Endothelial cell of umbilical vein (primary cell): ENCODE measurements at regions not wholly inside any gene's neighbourhood (a gene's known extent, or its start where the extent isn't known, plus 50 kb on each side); places are given as distances from the start of the nearest gene placed in this dataset.

Source experiments
- BruUV-seq: library from RNA; stranded (reverse); fragments of 400-500 nt; replicated peaks from 2 replicates; lab custom pipeline; 2021; lab: Mats Ljungman, UMichigan
- CTCF ChIA-PET: fragments of 300-600, 350-600 bp; sonication (Branson Sonifier 250); formaldehyde crosslinking; loops from one replicate; lab custom pipeline; 2021; ENCODE audit warnings: antibody characterized with exemption, inconsistent platforms; lab: Charles Lee
- POLR2A ChIA-PET: fragments of 300-600, 350-600 bp; sonication (Branson Sonifier 250); formaldehyde crosslinking; loops from one replicate; lab custom pipeline; 2021; ENCODE audit warnings: antibody characterized with exemption, inconsistent platforms; lab: Charles Lee
- DNase-seq: peaks from one replicate; pipeline ENCODE4 v3.0.0-alpha.2; 2011; ENCODE audit warnings: low read depth, low spot score
- FAIRE-seq: peaks from 2 replicates; lab custom pipeline; 2011; peaks lifted over from hg19 to GRCh38; lab: Jason Lieb, UNC
- H2AFZ ChIP-seq: 2 replicates; pipeline ENCODE4 v1.6.0; 2012; ENCODE audit warnings: low read depth, low read length, control low read depth, inconsistent platforms
- H3K27ac ChIP-seq: 2 replicates; pipeline ENCODE4 v1.5.1; 2011; ENCODE audit warnings: low read depth, mild to moderate bottlenecking, control low read depth, low read length, moderate library complexity; ENCODE audit not compliant: insufficient read depth
- H3K27me3 ChIP-seq, 2 experiments: 2 replicates each; pipeline versions ENCODE4 v1.6.0 to v1.6.1; 2011; ENCODE audit warnings: low read length in 2 of 2, mixed read lengths in 1 of 2; ENCODE audit not compliant: control insufficient read depth in 2 of 2, insufficient read depth in 2 of 2
- H3K36me3 ChIP-seq, 2 experiments: 2 replicates in 1 of 2; 3 replicates in 1 of 2; pipeline ENCODE4 v1.5.1; 2011; ENCODE audit warnings: low read length in 2 of 2, mild to moderate bottlenecking in 1 of 2, moderate library complexity in 1 of 2; ENCODE audit not compliant: control insufficient read depth in 2 of 2, insufficient read depth in 2 of 2; ENCODE audit errors: extremely low read depth in 1 of 2
- H3K4me1 ChIP-seq: 3 replicates; pipeline ENCODE4 v1.5.1; 2011; ENCODE audit warnings: mild to moderate bottlenecking, low read length; ENCODE audit not compliant: control insufficient read depth, insufficient read depth; ENCODE audit errors: extremely low read depth
- H3K4me2 ChIP-seq: 2 replicates; pipeline ENCODE4 v1.6.1; 2011; ENCODE audit warnings: low read length, control low read depth, mixed read lengths; ENCODE audit not compliant: insufficient read depth
- H3K4me3 ChIP-seq, 3 experiments: fragments of 200-600 bp in 1 of 3; sonication (generic), shearing (Covaris generic) in 1 of 3; replicated peaks in 1 of 3; 2 replicates each; pipeline ENCODE4 v1.5.1; 2011 to 2016; ENCODE audit warnings: control low read depth in 3 of 3, low read length in 3 of 3, mild to moderate bottlenecking in 2 of 3, inconsistent platforms in 1 of 3, low read depth in 1 of 3, moderate library complexity in 1 of 3; ENCODE audit not compliant: insufficient read depth in 1 of 3
- H3K79me2 ChIP-seq: 2 replicates; pipeline ENCODE4 v1.6.0; 2012; ENCODE audit warnings: low read length, inconsistent platforms; ENCODE audit not compliant: control insufficient read depth, insufficient read depth
- H3K9ac ChIP-seq: replicated peaks from 2 replicates; pipeline ENCODE3; 2011; ENCODE audit warnings: low read length, control low read depth; ENCODE audit not compliant: insufficient read depth; ENCODE audit errors: extremely low read depth
- H3K9me1 ChIP-seq: replicated peaks from 3 replicates; pipeline ENCODE4 v1.6.0; 2011; ENCODE audit warnings: mild to moderate bottlenecking, low read length; ENCODE audit not compliant: control insufficient read depth, insufficient read depth; ENCODE audit errors: extremely low read depth
- H3K9me3 ChIP-seq: replicated peaks from 2 replicates; pipeline ENCODE4 v1.5.1; 2012; ENCODE audit warnings: low read length, inconsistent platforms; ENCODE audit not compliant: control insufficient read depth, insufficient read depth
- H4K20me1 ChIP-seq: replicated peaks from 2 replicates; pipeline ENCODE3; 2011; ENCODE audit warnings: mild to moderate bottlenecking, low read length; ENCODE audit not compliant: control insufficient read depth, insufficient read depth; ENCODE audit errors: extremely low read depth
- EZH2 ChIP-seq: IDR thresholded peaks from 2 replicates; pipeline ENCODE4 v1.6.1; 2012; ENCODE audit warnings: borderline replicate concordance, low read depth, mild to moderate bottlenecking, moderate library complexity, low read length, inconsistent platforms; ENCODE audit not compliant: severe bottlenecking
- FOS ChIP-seq: IDR thresholded peaks from 2 replicates; pipeline ENCODE4 v1.6.1; 2011; ENCODE audit warnings: mild to moderate bottlenecking, low read length, moderate library complexity, borderline replicate concordance; ENCODE audit not compliant: insufficient read depth
- GATA2 ChIP-seq: IDR thresholded peaks from 2 replicates; pipeline ENCODE4 v1.7.0; 2011; ENCODE audit warnings: low read depth, mild to moderate bottlenecking, moderate library complexity, mixed read lengths, low read length; ENCODE audit not compliant: insufficient read length, insufficient read depth
- JUN ChIP-seq: IDR thresholded peaks from 2 replicates; pipeline ENCODE4 v1.6.1; 2011; ENCODE audit warnings: borderline replicate concordance, low read depth; ENCODE audit not compliant: insufficient read length, insufficient read depth
- MYC ChIP-seq: IDR thresholded peaks from one replicate; pipeline ENCODE4 v1.6.1; 2011; ENCODE audit warnings: mild to moderate bottlenecking, low read depth, low read length
- POLR2A ChIP-seq: IDR thresholded peaks from 2 replicates; pipeline ENCODE4 v1.6.1; 2012; ENCODE audit warnings: low read depth, mild to moderate bottlenecking, control low read depth, low read length
- POLR2AphosphoS5 ChIP-seq: IDR thresholded peaks from 2 replicates; pipeline ENCODE4 v1.6.1; 2012; ENCODE audit warnings: low read depth, mild to moderate bottlenecking, control low read depth, low read length, moderate library complexity; ENCODE audit not compliant: insufficient read depth
- dilution Hi-C: fragments of 300-500 bp; cut with MboI; formaldehyde crosslinking; loops from one replicate; pipeline ENCODE4 v1.15.0; 2019; ENCODE audit warnings: low sequenced_read_pairs; ENCODE audit not compliant: extremely low pct_ligation_motif_present
- intact Hi-C: fragments of 100-400 bp; cut with micrococcal nuclease; formaldehyde crosslinking; loops from one replicate; pipeline ENCODE4 v1.10.0; 2022
- TF ChIP-seq, protein P1 (sequence below), 2 donors: IDR thresholded peaks; 1 replicate in 1 of 2; 2 replicates in 1 of 2; pipeline ENCODE4 v1.5.1; 2011; ENCODE audit warnings: low read length in 2 of 2, mild to moderate bottlenecking in 2 of 2, moderate library complexity in 2 of 2, control low read depth in 1 of 2, inconsistent platforms in 1 of 2, low read depth in 1 of 2; ENCODE audit not compliant: insufficient read depth in 1 of 2; ENCODE audit errors: extremely low read depth in 1 of 2
- TF ChIP-seq, protein P2 (sequence below): IDR thresholded peaks from 2 replicates; pipeline ENCODE4 v1.6.1; 2011; ENCODE audit not compliant: insufficient read depth, insufficient read length

DNA sequence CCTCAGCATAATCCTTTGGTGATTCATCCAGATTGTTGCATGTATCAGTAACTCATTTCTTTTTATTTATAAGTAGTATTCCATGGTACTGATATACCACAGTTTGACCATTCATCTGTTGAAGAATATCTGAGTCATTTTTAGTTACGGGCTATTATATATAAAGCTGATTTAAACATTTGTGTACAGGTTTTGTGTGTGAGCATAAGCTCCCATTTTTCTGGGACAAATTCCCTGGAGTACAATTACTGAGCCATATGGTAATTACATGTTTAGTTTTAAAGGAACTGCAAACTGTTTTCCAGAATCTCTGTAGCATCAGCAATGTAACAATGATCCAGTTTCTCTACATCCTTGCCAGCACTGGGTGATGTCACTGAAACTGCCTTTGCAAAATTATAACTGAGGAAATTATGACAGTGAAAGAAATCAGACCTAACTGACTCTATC lies 236.2 kb upstream of the KRR1 start:
- H3K27ac ChIP-seq: no peak overlapping the region
- H3K36me3 ChIP-seq: no peaks in the 10 kb centered on the region
- no peaks in the 10 kb centered on the region for H3K27me3 ChIP-seq
- ChIA-PET CTCF (interaction anchor here (0.9 kb wide), 1 partner anchor 9 kb away, joined by 3 read pairs; no protein-coding TSS in a partner anchor), POLR2A (no interaction called here)
- H3K4me1 ChIP-seq: no peaks in the 10 kb centered on the region
- dilution Hi-C loops: no loop called here
- H3K4me2 ChIP-seq: no peak overlapping the region
- H3K9ac ChIP-seq: no peak overlapping the region
- H3K9me1 ChIP-seq: no peaks in the 10 kb centered on the region
- TF ChIP-seq GATA2 (no peak), POLR2AphosphoS5 (no peak), MYC (no peak), EZH2 (no peak), FOS (no peak), POLR2A (no peak), JUN (no peak)
- TF ChIP-seq, protein P1, sequence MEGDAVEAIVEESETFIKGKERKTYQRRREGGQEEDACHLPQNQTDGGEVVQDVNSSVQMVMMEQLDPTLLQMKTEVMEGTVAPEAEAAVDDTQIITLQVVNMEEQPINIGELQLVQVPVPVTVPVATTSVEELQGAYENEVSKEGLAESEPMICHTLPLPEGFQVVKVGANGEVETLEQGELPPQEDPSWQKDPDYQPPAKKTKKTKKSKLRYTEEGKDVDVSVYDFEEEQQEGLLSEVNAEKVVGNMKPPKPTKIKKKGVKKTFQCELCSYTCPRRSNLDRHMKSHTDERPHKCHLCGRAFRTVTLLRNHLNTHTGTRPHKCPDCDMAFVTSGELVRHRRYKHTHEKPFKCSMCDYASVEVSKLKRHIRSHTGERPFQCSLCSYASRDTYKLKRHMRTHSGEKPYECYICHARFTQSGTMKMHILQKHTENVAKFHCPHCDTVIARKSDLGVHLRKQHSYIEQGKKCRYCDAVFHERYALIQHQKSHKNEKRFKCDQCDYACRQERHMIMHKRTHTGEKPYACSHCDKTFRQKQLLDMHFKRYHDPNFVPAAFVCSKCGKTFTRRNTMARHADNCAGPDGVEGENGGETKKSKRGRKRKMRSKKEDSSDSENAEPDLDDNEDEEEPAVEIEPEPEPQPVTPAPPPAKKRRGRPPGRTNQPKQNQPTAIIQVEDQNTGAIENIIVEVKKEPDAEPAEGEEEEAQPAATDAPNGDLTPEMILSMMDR (IDR thresholded peaks at IDR 0.05; ENCODE audit: extremely low read depth in 1 of 2, insufficient read depth in 1 of 2, low read depth in 1 of 2, low read length in 2 of 2): no peak
- TF ChIP-seq, protein P2, sequence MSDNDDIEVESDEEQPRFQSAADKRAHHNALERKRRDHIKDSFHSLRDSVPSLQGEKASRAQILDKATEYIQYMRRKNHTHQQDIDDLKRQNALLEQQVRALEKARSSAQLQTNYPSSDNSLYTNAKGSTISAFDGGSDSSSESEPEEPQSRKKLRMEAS: no peak
- no peaks in the 10 kb centered on the region for H3K9me3 ChIP-seq
- H2AFZ ChIP-seq: no peak overlapping the region
- H3K4me3 ChIP-seq: no peak overlapping the region
- intact Hi-C loops: no loop called here
- H4K20me1 ChIP-seq: no peaks in the 10 kb centered on the region
- BruUV-seq: no TSS peak
- H3K79me2 ChIP-seq: no peaks in the 10 kb centered on the region
- FAIRE-seq (no peak), DNase-seq (no peak)
